ENCODE measurements at regions not wholly inside any gene's neighbourhood (a gene's known extent, or its start where the extent isn't known, plus 50 kb on each side); places are given as distances from the start of the nearest gene placed in this dataset.
A peak's percentile ranks its signal among the peaks of the same experiment; 100 is the strongest.

DNA sequence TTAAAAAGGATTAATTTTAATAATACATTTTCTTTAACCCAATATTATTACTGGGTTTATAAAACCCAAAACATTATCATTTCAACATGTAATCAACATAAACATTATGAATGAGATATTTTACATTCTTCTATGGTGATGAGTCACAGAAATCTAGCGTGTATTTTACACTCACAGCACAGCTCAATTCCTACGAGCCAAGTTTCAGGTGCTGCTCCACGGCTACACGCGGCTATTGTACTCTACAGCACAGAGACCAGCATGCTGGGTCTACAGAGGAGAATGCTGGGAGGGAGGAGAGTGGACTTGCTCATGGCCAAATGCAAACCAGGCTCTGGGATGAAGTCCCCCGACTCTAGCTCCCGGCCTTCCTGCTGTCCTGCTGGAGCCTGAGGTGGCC lies 72.0 kb upstream of the LMO1 start:
- no peak overlapping the region for H3K27ac ChIP-seq
- no peak for ATAC-seq
- H3K27me3 ChIP-seq, result peaks cover 0 to 12% of the 10 kb centered on the region in 2 donors
- DNase-seq, result no peak
- H3K9me3 ChIP-seq, result no peaks in the 10 kb centered on the region
- no peak overlapping the region for H3K4me3 ChIP-seq
- TF ChIP-seq, protein P1, sequence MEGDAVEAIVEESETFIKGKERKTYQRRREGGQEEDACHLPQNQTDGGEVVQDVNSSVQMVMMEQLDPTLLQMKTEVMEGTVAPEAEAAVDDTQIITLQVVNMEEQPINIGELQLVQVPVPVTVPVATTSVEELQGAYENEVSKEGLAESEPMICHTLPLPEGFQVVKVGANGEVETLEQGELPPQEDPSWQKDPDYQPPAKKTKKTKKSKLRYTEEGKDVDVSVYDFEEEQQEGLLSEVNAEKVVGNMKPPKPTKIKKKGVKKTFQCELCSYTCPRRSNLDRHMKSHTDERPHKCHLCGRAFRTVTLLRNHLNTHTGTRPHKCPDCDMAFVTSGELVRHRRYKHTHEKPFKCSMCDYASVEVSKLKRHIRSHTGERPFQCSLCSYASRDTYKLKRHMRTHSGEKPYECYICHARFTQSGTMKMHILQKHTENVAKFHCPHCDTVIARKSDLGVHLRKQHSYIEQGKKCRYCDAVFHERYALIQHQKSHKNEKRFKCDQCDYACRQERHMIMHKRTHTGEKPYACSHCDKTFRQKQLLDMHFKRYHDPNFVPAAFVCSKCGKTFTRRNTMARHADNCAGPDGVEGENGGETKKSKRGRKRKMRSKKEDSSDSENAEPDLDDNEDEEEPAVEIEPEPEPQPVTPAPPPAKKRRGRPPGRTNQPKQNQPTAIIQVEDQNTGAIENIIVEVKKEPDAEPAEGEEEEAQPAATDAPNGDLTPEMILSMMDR (IDR thresholded peaks at IDR 0.05), result no peak
- H3K4me1 ChIP-seq, result peaks cover 0 to 3% of the 10 kb centered on the region in 2 donors
- H3K36me3 ChIP-seq, result no peaks in the 10 kb centered on the region
- intact Hi-C loops (cut with DNase I), result no loop called here

DNA sequence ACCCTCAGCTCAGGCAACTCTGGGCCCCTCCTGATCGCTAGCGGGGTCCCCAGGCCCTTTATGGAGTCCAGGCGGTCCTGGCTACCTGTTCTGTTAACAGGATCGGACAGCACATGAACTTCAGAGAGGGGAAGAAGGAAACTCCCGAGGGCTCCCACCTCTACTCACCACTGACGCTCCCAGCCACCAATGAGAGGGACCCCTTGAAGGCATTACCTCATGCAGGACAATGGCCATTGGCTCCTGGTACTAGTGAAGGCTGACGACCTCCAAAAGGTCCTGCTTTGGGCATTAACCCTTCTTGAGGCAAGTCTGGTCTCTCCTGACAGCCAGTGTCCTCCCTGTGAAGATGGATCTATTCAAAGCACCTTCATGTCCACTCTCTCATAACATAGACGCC lies 71.5 kb upstream of the LMO1 start:
- intact Hi-C loops (cut with DNase I), result no loop called here
- no peak for ATAC-seq
- peaks cover 0 to 3% of the 10 kb centered on the region in 2 donors for H3K4me1 ChIP-seq
- no peak overlapping the region for H3K4me3 ChIP-seq
- DNase-seq, result no peak
- H3K36me3 ChIP-seq, result no peaks in the 10 kb centered on the region
- H3K27me3 ChIP-seq, result peaks cover 0 to 17% of the 10 kb centered on the region in 2 donors
- no peak overlapping the region for H3K27ac ChIP-seq
- TF ChIP-seq, protein P1 (IDR thresholded peaks at IDR 0.05), result no peak
- no peaks in the 10 kb centered on the region for H3K9me3 ChIP-seq

DNA sequence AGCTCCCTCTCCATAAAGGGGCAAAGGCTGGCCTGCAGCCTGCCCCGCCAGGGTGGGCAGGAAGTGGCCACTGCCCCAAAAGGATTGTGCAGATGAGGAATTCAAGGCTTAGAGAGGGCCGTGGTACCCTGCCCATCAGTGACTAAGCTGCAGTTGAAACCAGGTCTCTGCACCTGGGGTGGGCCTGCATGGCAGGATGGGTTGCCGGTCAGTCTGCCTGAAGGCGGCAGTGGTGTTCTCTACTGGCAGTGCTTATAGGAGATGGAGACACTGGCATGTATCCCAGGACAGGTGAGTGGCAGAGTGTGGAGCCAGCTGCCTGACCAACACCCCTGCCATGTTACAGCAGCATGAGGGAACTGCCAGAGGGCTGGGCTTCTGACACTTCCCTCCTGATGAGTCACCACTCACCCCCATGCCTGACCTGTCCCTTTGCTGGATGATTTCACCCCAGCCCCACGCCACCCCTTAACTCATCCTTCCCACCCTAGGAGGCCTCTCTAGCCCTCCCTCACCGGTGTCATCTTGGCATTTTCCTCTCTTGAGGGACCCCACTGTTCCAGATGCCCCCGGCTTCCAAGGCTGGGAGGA lies 70.2 kb upstream of the LMO1 start:
- intact Hi-C loops (cut with DNase I), result no loop called here
- no peak overlapping the region for H3K4me3 ChIP-seq
- H3K9me3 ChIP-seq, result no peaks in the 10 kb centered on the region
- ATAC-seq (peak; percentile 44), DNase-seq (no peak)
- H3K27me3 ChIP-seq, result peaks cover 0 to 19% of the 10 kb centered on the region in 2 donors
- no peak overlapping the region for H3K27ac ChIP-seq
- H3K36me3 ChIP-seq, result no peaks in the 10 kb centered on the region
- TF ChIP-seq, protein P1 (IDR thresholded peaks at IDR 0.05), result no peak
- H3K4me1 ChIP-seq, result peaks cover 3 to 8% of the 10 kb centered on the region in 2 donors

DNA sequence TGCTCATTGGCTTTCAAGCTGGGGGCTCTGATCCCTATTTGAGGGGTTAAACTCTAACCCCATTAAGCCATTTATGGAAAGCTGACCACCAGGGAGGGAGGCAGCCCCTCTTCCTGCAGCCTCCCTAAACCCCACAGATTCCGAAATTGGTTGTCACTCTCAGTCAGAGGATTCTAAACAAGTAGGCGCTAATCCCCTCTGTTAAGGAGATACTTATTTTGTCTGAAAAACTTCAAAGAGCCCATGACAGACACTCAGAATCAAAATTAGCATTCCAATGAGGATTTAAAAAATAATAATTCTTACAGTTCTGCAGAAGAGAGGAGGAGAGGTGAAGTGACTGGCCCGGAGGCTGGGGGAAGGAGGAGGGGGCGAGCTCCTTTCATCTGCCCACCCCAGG lies 69.7 kb upstream of the LMO1 start:
- H3K4me1 ChIP-seq, result peaks cover 5 to 9% of the 10 kb centered on the region in 2 donors
- H3K9me3 ChIP-seq, result no peaks in the 10 kb centered on the region
- DNase-seq, result no peak
- TF ChIP-seq, protein P1 (IDR thresholded peaks at IDR 0.05), result no peak
- H3K4me3 ChIP-seq, result no peak overlapping the region
- no peak overlapping the region for H3K27ac ChIP-seq
- intact Hi-C loops (cut with DNase I), result no loop called here
- no peaks in the 10 kb centered on the region for H3K36me3 ChIP-seq
- no peak for ATAC-seq
- H3K27me3 ChIP-seq, result peaks cover 0 to 19% of the 10 kb centered on the region in 2 donors

DNA sequence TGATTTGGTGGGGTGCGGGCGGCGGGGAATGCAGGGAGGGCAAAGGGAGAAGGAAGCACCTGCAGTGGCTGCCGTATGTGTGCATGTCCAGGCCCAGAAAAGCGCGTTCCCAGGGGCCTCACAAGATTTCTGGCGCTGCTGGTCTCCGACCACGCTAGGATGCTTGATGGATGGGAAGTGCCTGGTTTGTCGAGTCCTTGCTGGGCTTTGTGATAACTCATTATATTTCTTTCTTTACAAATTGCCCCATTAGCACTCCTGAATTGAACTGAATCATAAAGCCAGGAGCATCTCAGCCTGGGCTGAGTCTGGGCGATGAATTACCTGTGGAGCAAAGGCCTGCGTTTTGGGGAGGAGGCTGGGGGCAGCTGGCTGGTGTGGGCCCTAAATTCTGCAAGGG lies 69.2 kb upstream of the LMO1 start:
- TF ChIP-seq, protein P1 (IDR thresholded peaks at IDR 0.05), result no peak
- peaks cover 5 to 9% of the 10 kb centered on the region in 2 donors for H3K4me1 ChIP-seq
- ATAC-seq, result no peak
- H3K27ac ChIP-seq, result no peak overlapping the region
- no peaks in the 10 kb centered on the region for H3K9me3 ChIP-seq
- intact Hi-C loops (cut with DNase I), result no loop called here
- H3K4me3 ChIP-seq, result no peak overlapping the region
- H3K27me3 ChIP-seq, result peaks cover 0 to 19% of the 10 kb centered on the region in 2 donors
- DNase-seq, result no peak
- H3K36me3 ChIP-seq, result no peaks in the 10 kb centered on the region

Data from left lung (tissue), 4 donors.